HG03064 (cell line): ENCODE measurements at regions not wholly inside any gene's neighbourhood (a gene's known extent, or its start where the extent isn't known, plus 50 kb on each side); places are given as distances from the start of the nearest gene placed in this dataset.
"Not testable (repeated sequence)": the region's sequence is repeated elsewhere in the genome, so short reads cannot be mapped to it uniquely, and the experiment has no call there.

Experiments used
- ATAC-seq: cut with Tn5 transposase; IDR thresholded peaks from one replicate; pipeline ENCODE4 v1.9.1; 2021; ENCODE audit warnings: low read depth; ENCODE audit not compliant: unreplicated experiment

- ATAC-seq = no peak
These were observed 180.3 kb downstream of the C9orf50 start for GRCh38 chr9:129440435-129441186.

DNA sequence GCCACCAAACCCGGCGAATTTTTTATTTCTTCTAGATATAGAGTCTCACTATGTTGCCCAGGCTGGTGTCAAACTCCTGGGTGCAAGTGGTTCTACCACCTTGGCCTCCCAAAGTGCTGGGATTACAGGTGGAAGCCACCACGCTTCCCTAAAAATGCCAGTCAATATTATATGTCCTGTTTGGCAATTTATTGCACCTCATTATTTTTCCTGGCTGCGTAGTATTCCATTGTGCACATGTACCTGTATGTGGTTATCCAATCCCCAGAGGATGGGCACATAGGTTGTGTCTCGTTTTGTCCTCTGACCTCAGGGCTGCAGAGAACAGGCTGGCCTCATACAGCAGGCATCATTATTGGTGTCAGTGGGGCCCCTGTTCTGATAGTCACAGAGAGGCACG is 181.7 kb downstream of the C9orf50 start:
- ATAC-seq = no peak

DNA sequence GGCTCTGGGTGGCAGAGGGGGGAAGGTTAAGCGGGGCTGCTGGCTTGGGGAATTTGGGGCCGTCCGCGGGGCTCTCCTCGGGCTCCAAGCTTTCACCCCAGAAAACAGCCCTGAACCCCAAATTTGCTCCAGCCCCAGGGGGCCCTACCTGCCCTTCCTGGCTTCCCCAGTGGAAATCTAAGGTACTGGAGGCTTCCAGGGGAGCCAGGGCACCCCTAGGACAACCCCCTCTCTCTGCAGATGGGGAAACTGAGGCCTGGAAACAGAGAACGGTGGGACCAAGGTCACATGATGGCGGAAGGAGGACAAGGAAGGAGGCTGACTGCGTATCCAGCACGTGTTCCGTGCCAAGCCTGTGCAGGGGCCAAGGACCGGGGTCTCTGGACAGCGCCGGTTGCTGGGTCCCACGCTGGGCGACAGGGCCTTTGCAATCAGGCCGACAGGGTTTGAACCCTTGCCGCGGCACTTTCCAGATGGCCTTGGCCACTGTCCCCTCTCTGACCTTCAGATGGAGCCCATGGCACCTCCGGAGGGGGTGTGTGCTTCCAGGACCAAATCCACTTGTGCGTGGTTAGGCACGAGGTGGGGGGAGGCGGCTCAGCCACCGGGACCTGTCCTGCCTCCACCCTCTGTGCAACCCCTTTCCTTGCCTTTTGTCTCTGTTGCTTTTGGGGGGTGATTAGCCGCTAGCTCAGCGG is 183.1 kb downstream of the C9orf50 start:
- no peak for ATAC-seq

DNA sequence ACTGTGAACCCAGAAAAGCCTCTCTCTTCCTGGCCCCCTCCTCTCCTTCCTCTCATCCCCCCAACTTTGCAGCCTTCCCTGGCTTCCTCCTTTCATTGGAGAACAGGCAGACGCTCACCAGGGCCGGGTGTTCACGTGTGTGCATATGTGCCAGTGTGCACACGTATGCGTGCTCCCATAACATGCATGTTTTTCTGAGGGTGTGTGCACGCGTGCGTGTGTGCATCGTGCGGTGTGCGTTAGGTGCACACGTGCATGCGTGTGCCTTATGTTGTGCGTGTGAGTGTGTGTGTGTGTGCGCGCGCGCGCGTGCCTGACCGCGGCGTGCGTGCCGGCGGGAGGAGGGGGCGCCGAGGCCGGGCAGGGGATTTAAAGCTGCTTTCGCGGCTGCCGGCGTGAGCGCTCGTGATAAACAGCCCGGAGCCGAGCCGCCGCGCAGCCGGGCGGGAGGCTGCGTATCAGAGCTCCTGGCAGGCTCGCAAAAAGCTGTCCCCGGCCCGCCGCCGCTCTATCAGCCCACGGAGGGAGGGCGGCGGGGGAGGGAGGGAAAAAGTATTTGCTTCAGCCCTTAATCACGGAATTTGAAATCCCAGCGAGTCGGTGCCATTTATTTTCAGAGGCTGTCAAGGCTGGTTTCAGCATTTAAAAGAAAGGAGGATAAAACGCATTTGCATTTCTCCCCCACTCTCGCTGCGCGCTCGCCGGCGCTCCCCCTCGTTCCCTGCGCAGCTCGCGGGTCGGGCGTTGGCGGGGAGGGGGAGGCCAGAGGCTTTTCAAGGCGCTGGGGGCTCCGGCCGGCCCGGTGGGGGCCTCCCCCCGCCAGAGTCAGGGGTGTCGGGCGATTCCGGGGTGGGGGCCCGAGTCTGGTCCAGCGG is 183.9 kb downstream of the C9orf50 start:
- ATAC-seq = no peak

- ATAC-seq = no peak
These were observed 184.7 kb downstream of the C9orf50 start for GRCh38 chr9:129435988-129436717.

DNA sequence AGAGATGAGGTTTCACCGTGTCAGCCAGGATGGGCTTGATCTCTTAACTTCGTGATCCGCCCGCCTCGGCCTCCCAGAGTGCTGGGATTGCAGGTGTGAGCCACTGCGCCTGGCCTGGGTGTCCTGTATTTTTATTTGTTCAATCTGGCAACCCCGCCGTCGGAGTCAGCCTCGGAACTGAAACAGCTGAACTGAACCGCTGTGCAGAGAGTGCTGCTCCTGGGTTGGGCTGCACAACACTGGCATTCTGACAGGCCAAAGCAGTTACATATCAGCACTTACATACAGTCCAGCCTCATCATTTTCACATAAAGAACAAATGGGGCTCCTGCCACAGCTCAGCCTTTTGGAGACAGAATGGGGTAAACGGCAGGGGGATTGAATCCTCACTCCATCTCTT is 185.6 kb downstream of the C9orf50 start:
- no peak for ATAC-seq

DNA sequence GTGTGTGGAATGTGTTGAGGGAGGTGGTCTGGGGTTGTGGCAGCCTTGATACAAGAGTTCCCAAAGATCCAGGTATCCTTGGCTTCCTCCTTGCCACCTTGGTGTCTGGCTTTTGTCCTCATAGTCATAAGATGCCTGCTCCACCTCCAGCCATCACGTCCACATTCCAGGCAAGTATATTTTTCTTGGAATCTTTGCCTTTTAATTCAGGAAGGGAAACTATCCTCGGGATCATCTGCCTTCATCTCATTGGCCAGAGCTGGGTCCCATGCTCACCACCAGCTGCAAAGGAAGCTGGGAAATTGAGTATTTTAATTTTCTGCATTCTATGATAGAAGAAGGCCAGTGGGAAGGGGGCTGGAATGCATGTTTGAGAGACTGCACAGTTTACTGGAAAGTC is 186.7 kb downstream of the C9orf50 start:
- no peak for ATAC-seq

DNA sequence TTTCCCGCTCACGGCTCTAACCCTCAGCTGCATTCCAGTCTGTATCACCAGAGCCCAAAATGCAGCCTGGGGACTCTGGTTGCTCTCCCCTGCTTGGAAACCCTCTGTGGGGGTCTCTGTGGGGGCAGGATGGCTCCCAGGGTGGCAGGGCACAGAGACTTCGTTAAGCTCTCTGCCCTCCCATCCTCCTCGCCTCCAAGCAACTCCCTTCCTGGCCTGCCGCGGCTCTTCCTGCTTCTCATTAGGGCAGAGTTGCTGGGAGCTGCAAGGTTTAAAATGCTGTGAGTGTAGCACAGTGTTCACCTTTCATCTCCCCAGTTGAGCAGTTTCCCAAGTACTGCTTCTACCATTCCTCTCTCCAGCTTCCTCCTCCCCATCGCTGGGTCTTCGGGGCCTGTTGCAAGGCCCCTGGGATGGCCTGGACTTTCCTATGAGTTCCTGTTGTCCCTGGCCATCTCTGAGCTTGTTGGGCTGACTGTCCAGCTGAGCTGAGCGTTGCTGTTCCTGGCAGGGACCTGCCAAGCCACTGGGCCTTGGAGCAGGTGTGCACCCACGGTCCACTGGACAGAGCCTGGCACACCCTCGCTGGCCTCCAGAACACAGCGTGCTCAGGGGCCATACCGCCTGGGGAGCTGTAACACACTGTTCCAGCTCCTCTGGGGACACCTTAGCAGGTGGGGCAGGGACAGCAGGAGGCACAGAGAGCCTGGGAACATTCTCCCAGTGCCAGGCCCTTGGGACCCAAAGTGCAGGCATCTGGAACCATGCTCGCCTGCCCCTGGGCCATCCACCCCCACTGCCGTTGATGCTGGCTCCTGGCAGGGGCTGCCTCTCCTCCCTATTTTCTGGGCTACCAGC is 188.4 kb downstream of the C9orf50 start:
- ATAC-seq = no peak

- ATAC-seq = no peak
These were observed 189.8 kb downstream of the C9orf50 start for GRCh38 chr9:129430940-129431643.

GRCh38 chr9:129428864-129429577 is 191.9 kb downstream of the C9orf50 start:
- ATAC-seq = no peak

DNA sequence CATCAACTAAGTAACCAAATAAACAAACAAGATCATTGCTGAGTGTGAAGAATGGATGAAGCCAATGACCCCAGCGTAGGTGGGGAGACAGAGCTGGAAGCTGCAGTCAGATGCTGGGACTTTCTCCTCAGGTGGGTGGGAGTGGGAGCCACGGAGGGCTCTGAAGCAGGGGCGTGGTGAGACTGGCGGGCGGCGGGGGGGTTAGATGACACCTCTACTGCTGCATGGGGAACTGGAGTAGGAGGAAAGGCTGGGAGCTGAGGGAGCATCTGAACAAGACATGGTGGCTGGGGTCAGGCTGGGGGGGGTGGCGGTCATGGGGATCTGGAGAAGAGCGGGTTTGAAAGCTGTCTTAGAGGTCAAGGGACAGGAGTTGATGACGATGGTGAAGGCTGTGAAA is 193.8 kb downstream of the C9orf50 start:
- ATAC-seq = no peak

- not testable (repeated sequence) for ATAC-seq
These were observed 197.1 kb downstream of the C9orf50 start for GRCh38 chr9:129423755-129424154.

GRCh38 chr9:129423216-129423615 is 197.7 kb downstream of the C9orf50 start:
- ATAC-seq = no peak

DNA sequence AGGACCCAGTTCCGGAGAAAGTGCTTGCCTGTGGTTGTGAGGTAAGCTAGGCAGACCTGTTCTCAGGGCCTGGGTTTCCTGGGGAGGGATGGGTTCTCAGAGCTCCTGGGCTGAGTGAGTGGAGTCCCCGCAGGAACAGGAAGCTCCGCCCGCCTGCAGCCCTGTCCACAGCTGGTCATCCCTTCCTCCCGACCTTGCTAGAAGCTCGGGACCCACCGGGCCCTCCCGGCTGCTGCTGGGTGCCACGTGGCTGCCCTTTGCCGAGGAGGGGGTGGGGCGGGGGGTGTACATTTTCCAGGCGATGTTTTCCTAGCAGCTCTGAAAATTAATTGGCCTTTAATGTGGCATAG is 198.1 kb downstream of the C9orf50 start:
- ATAC-seq = no peak

GRCh38 chr9:129422032-129422842 is 198.7 kb downstream of the C9orf50 start:
- no peak for ATAC-seq

DNA sequence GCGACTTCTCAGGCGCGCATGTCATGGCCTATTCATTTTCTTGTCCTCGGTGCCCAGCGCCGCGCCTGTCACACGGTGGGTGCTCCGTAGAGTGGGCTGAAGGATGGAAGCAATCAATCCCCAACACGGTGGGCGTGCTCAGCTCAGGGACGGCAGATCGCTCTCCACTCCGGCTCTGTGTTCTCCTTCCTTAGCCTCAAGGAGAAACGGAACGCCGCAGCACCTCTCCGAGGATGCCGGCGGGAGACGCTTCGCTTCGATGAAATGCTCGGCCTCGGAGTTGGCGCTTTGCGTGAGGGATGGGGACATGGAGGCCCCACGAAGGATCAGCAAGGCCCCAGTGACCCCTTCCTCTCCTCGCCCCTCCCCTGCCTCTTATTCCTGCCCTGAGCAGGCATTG is 199.5 kb downstream of the C9orf50 start:
- no peak for ATAC-seq

DNA sequence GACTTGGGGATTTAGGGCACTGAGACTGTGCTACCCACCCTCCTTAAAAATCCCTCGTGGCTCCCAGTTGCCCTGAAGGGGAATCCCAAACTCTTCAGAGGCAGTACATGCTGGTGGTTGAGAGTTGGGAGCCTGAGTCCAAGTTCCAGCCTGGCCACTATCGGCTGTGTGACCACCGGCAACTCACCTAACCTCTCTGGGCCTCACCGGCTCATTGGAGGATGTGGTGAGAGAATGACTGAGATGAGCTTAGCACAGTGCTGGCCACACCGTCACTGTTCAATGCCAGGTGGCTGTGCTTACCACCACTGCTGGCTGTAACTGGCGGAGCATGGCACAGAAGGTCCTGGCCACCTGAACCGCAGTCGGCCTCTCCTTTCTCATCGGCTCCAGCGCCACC is 200.2 kb downstream of the C9orf50 start:
- ATAC-seq = no peak
